HG03159 (cell line): ENCODE measurements at regions not wholly inside any gene's neighbourhood (a gene's known extent, or its start where the extent isn't known, plus 50 kb on each side); places are given as distances from the start of the nearest gene placed in this dataset.
"Not testable (repeated sequence)": the region's sequence is repeated elsewhere in the genome, so short reads cannot be mapped to it uniquely, and the experiment has no call there.

ENCODE experiments used
- ATAC-seq: cut with Tn5 transposase; IDR thresholded peaks from one replicate; pipeline ENCODE4 v1.9.1; 2021; ENCODE audit warnings: mild to moderate bottlenecking, moderate library complexity; ENCODE audit not compliant: unreplicated experiment

DNA sequence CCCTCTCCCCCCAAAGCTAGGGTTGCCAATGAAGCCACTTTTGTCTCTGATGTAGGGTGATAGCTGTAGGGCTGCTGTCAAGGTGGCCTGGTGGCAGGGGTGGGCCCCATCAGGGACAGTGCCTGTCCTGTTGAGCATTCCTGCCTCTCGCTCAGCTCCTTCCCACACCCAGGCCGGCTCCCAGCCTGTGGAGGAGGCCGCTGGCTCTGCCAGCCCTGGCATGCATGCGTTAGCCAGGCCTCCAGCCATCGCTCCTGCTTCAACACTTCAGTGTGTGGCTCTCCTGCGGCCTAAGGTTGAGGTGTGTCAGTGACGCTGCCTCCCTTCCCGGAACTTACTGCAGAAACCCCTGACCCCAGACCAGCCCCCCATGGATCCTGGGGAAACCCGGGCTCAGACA, 194.5 kb downstream of the TBC1D2B start:
- not testable (repeated sequence) for ATAC-seq

DNA sequence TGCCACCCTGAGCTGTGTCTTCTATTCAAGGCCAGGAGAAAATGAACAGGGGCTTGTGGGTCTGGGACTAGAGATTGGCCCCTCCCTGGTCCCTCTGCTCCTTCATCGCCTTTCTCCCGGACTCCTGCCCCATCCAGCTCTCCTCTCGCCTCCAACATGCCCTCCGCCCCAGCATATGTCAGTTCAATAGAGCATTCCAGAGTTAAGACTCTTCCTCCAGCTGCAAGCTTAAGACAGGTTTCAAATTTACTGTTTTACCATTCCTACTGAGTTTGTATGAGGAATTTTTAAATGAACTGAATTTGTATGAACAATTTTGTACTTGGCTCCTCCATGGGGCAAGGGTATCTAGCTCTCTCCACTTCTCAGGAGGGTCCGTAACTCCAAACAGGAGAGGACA, 195.6 kb downstream of the TBC1D2B start:
- ATAC-seq: no peak

DNA sequence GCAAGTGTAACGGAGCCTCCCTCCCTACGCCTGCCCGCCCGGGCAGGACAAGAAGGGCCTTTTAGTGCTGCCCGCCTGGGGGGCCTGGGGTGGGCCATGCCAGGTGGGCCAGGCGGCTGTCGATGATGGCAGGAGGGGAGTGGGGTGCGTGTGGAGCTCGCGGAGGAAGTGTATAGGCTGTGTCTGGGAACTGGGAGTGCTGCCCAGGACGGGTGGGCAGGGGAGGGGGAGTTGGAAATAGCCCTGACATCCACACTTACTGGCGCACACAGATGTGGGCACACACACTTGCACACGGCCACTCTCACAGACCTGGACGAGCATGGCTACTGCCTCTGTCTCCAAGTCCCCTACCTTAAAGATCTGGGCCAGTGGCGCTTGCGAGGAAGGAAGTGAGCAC, 196.0 kb downstream of the TBC1D2B start:
- not testable (repeated sequence) for ATAC-seq

DNA sequence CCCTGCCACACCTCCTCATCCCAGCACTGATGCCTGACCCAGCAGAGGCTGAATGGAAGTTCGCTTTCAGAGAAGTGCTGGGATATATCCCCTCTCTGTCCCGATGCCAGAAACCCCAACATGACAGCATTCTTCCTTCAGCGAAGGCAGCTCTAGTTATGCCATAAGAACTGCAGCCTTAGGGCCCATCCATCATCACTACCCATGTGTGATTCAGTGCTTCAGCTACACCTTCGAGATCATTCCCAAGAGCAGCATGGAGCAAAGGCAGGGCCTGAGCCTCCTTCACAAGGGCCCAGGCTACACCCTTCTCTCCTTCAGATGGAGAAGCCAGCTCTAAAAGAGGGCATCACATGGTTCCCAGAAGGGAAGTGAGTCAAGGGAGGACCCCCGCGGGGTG, 198.0 kb downstream of the TBC1D2B start:
- not testable (repeated sequence) for ATAC-seq

DNA sequence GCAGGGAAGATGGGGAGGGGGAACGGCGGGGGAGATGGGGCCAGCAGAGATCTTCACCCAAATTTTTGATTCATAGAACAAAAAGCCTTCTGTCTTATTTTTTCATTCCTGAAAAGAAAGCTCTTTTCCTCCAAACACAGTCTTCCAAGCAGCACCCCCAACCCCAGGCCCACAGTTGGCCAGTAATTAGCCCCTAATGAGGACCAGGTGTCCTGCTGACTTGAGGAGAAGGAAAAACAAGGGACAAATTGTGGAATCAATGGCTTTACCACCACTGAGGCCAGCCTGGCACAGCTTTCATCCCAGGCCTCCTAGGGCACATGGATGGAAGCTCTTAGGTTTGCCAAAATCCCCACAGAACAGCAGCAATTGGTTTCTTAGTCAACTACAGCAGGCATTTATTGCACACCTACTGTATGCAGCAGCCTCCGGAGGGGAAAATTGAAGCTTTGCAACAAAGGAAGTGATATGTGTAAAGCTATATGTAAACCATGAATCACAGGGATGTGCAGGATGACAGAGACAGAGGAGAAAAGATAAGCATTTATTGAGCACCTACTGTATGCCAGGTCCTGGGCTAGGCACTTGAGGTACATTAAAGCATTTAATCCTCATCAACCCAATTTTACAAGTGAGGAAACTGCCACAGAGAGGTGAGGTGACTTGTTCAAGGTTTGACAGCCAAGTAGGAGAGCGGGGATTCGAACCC, 199.5 kb downstream of the TBC1D2B start:
- ATAC-seq: no peak

DNA sequence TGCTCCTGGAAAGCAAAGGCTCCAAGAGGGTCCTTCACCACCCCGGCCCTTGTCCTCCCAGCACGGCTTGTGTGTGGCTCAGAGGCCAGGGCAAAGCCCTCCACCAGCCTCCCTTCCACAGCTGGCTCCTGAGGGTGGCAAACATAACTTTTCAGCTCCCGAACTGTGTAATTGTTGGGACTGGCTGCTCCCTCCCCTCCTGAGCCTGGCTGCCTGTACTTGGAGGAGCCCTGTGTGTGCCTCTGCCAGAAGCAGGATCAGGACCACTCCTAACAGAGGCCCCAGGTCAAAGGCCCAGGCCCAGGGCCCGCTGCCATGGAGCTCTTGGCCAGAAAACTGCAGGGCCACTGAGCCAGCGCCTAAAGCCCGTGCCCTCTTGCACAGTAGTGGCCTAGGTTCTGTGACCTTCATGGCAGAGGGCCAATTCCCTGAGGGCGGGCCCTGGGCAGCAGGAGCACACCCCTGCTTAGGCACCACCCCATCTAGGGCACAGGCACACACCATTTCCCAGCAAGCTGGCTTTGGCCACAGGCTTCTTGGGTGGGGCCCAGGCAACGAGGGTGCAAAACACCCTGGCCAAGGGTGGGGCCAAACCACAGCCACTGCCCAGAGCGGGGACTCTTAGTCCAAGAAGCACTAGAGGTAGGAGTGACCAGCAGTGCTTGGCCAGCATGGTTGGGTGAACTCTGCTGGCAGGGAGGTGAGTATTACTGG, 201.2 kb downstream of the TBC1D2B start:
- not testable (repeated sequence) for ATAC-seq

DNA sequence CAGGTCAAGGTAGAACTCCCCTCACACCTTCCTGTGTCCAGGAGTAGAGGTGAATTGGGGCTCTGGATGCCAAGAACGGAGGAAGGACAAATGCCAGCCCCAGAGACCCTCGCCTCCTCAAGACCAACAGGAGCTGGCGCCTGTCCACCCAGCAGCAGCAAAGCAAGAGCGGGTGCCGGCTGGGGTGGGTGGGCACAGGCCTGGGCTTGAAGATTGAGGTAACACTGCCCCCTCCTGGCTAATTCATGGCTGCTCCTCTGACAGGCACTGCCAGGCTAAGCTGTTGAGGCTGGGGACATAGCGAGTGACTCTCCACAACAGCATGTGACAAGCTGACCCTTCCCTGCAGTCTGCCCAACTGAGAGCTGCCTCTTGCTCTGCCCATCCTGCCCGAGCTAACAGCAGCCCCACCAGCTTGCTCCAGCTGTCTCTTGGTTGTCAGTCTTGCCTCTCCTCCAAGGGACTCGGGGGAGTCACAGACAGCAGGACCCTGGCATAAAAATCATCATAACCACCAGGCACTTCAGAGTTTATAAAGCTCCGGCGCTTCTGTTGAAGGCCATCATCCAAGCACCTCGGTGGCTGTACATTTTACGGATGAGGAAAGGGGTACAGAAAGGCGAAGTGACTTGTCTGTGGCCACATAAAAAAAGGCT, 202.3 kb downstream of the TBC1D2B start:
- ATAC-seq: not testable (repeated sequence)

DNA sequence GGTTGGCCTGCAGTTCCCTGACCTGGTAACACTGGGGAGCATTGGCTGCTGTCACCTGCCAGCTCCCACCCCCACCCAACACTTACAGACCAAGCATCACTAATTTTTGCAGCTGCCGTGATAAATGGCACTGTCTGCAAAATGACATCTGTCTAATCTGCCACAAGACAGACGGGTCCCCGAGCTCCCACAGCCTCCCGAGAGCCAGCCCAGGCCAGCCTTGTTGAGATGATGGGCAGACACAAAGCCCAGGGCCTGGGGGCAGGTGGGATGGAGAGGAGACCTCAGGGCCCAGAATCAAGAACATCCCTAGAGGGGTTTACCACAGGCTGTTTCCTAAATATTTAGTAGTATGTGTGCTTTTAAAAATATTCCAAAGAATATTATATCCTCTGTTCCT, 203.4 kb downstream of the TBC1D2B start:
- no peak for ATAC-seq

DNA sequence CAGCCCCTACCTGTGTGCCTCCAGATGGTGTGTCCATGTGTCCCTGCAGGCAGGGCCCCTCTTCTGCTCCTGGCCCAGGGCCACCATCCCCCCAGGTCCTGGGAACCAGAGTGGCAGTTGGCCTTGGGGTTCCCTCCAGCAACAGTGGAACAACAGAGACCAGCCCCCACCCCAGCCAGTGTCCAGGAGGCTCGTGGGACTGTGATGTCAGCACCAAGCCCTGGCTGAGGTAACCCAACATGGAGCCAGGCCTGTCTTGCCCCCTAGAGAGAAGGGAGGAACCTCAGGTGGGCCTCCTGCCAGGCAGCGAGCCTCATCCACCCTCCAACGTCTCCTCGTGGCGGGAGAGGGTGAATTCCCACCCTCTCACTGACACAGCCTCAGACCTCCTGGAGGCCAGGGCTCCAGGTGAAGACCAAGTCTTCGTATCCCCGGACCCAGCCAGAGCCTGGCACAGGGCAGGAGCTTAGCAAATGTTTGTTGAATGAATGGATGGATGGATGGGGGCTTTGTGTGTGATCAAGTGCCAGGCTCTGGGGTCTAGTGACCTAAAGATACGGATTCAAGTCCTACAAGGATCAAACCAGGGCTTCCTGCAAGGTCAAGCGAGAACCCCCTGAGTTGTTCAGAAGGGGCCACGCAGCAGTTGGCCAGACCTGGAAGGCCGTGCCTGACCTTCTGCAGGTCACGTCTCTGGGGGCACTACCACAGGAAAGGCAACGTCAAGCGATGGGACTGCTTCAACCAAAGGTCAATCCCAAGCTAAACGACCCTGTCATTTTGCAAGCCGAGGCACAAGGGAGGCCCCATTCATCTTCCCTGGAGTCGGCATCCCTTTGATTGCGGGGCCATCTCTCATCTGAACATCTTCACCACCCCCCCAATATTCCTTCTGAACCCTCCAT, 204.7 kb downstream of the TBC1D2B start:
- ATAC-seq: not testable (repeated sequence)

DNA sequence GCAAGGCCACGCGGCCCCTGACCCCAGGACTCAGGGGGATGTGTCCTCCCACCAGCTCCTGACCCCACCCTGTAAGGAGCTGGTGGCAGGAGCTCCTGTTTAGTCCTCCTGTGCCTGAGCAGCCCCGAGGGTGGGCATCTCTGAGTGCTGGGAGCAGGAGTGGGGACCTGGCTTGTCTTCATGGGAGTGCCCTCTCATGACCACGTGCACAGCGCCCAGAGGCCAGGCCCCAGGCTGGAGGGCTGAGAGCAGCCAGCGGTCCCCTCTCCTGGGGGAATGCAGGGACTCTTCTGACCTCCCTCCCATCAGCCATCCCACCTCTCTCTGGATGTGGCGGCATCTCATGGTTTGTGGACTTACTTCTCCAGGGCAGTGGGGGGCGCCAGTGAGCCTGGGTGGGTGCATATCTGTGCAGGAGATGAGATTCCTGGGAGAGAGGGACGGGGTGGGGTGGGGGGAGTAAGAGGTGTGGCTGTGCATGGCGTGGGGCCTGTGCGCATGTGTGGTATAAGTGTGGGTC, 205.6 kb downstream of the TBC1D2B start:
- ATAC-seq: no peak

DNA sequence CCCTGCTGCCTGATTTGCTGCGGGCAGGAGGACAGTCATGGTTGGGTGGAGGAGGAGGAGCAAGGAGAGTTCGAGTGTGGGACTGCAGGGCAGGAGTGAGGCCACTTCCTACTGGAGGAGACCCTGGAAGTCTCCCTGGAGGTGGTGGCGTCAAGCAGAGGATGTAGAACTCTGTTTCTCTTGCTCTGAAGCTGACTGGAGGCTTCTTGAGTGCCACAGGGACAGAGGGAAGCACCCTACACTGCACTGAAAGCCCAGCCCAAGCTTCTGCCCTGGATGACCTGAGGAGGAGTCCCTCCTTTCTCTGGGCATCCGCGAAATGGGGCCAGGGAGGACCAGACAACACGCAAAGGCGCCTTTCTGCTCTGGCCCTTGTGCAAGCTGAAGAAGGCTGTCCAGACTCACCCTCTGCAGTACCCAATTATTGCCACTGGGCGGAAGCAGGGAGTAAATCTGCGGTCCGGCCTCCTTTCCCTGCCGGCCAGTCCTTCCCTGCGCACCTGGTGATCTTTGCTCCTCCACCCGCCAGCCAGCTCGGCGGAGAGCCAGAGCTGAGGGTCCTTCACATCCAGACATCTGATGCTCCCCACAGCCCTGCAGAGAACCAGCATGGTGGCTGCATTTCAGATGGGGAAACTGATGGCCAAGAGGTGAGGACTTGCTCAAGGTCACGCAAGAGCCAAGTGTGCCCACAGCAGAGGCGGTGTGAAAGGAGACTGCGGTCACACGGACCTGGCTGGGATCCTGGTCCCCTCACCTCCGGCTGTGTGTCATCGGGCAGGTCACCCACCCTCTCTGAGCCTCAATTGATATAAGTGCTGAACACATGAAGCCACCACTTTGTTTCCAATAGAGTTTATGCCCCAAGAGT, 207.1 kb downstream of the TBC1D2B start:
- peak; percentile 66 for ATAC-seq

DNA sequence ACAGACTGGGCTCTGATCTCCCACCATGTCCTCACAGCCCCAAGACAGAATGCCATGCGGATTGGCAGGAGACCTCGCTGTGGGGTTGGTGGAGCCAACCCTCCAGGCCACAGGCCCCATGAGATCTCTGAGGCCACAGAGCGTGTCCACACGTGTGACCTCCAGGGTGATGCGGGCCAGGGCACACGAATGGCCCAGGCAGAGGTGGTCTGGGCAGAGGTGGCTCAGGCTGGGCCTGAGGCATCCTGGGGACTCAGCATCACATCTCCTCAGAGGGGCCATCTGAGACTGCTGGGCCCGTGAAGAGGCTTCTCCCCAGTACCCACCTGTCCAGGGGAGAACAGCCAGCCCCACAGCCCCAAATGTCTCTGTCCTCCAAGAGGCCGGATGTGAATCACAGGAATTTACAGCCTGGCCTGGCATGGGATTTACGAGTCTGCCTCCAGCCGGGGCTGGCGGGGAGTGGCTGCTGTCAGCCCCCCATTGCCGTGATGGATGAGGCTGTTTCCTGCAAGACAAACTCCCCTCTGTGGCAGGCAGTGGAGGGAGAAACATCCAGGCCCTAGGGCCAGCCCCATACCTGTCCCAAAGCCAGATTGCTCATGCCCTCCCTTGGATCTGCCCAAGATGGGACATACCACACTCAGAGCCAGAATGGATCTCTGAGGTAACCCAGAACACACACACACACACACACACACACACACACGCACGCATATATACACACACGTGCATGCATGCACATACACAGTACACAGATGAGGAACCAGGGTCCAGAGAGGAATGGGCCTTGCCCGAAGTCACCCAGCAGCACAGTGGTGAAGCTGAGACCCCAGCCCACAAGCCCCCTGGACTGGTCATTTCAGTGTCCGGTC, 208.3 kb downstream of the TBC1D2B start:
- no peak for ATAC-seq

DNA sequence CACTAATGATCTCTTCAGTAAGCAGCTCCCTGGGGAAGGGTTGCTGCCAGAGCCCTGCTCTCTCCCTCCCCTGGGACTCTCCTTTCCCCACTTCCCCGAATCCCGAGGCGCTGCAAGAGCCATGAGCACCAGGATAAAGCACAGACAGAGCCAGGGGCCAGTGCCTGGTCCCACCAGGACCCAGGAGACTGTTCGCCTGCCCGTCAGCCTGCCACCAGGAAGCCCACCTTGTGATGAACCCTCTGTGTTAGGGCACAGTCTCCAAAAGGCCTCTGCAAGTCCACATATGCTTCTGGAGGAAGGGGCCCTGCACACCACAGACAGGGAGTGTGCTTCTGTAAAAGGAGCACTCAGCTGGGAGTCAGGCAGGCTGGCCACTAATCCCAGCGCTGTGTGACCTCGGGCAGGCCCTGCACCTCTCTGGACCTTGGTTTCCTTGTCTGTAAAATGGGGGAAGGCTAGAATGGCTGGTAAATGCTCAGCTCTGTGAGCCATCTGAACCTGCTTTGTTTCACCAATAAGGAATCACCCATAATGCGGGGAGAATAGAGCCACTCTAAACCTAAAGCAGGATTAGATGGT, 209.4 kb downstream of the TBC1D2B start:
- ATAC-seq: not testable (repeated sequence)

DNA sequence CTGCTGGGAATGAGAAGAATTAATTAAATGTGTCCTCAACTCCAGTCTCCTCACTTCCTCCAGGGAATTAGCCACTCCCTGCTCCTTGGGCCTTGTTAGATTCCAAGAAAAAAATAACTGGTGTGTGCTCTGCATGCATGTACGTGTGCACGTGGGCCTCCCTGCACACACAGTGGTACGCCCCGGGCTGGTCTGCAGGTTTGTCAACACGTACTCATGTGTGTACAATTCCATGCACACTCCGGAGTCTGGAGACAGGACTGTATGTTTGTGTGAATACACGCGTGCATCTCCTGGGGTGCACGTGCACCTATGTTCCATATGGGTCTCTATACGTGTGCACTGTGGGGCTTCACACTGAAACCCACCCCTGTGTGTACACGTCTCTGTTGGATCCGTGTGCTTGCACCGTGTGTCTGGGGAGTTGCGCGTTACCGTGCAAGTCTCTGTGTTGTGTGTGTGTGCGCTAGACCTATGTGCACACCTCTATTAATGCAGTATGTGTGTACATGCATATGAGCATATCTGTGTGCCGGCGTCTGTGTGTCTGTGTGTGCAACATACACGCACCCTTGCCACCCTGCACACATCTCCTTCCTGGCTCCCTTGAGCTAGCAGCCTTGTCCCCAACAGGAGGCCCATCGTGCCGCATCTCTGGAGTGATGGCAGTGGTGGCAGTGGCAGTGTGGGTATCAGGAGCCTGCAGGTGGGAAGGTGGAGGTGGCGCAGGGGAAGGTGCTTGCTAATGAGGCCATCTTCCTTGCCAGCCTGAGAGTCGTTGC, 210.1 kb downstream of the TBC1D2B start:
- ATAC-seq: no peak

DNA sequence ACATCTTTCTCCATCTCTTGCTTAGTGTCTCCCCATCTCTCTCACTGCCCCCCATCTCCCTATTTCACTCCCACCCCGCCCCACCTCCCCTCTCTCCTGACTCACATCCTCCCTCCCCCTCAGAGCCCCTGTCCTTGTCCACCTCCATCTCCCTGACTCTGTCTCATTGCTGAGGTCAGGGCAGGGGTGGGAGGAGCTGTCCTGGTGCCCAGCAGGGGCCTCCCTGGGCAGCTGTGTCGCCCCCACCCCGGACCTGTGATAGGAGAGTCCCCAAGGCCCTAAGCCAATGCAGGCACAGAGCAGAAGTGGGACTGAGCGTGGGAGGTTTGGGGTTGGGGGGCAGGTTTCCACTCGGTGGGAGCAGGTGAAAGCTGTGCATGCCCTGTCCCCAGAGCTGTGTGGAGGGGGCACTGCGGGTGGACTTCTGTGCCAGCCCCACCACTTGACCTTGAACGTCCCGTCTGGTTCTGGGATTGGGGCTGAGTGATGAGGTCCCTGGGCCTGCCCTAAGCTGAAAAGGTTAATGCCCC, 210.8 kb downstream of the TBC1D2B start:
- ATAC-seq: no peak

DNA sequence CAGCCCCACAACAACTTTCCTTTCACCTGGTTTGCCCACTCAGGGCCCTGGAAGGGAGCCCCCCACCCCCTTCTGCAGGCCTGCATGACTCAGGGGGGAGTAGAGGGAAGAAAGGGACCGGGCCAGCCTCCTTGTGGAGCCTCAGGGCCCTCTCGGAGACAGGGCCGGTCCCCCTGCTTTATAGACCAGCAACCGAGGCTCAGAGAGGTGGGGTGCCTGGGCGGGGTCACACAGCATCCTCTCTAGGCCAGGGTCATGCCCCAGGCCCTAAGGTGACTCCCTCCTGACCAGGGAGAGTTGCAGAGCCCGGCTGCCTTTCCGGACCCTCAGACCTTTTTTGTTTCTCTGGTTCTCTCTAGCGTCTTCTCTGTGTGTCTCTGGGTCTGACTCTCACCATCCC, 211.3 kb downstream of the TBC1D2B start:
- no peak for ATAC-seq

DNA sequence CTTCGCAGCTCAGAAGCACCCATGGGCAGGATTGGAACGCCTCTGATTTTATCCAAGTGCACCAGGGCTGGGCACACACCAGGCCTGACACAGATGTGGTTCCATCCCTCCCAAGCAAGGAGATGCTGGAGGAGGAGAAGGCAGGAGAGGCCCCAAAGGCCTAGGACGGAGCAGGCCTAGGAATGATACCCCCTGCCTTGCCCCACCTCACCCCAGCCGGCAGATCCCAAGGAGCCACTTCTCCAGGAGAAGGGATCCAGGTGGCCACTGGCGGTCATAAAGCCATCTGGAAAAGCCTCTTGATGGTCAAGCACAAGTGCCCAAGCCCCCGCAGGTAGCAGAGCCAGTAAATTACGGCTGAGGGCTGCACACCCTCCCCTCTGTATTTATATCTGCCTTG, 211.8 kb downstream of the TBC1D2B start:
- no peak for ATAC-seq
